EH (cell line): ENCODE measurements at regions not wholly inside any gene's neighbourhood (a gene's known extent, or its start where the extent isn't known, plus 50 kb on each side); places are given as distances from the start of the nearest gene placed in this dataset.
"Not testable (repeated sequence)": the region's sequence is repeated elsewhere in the genome, so short reads cannot be mapped to it uniquely, and the experiment has no call there.

Experiments
- DNase-seq: peaks from one replicate; pipeline ENCODE4 v3.0.0-alpha.2; 2015; ENCODE audit warnings: low read depth

- DNase-seq = no peak
Observed at GRCh38 chr17:36845916-36846315, 91.4 kb upstream of the LHX1 start.

GRCh38 chr17:36846410-36847292, 90.6 kb upstream of the LHX1 start:
- no peak for DNase-seq

GRCh38 chr17:36848008-36848902, 89.0 kb upstream of the LHX1 start:
- no peak for DNase-seq

GRCh38 chr17:36849020-36849419, 88.3 kb upstream of the LHX1 start:
- not testable (repeated sequence) for DNase-seq

GRCh38 chr17:36849871-36850348, 87.4 kb upstream of the LHX1 start:
- peak; percentile 86 for DNase-seq

- peak; percentile 92 for DNase-seq
Observed at GRCh38 chr17:36850790-36851189, 86.5 kb upstream of the LHX1 start.

- DNase-seq = peak; percentile 62
Observed at GRCh38 chr17:36851250-36851649, 86.0 kb upstream of the LHX1 start.

GRCh38 chr17:36852478-36852877, 84.8 kb upstream of the LHX1 start:
- DNase-seq = not testable (repeated sequence)

GRCh38 chr17:36854982-36855381, 82.3 kb upstream of the LHX1 start:
- no peak for DNase-seq

GRCh38 chr17:36855459-36855858, 81.8 kb upstream of the LHX1 start:
- no peak for DNase-seq

GRCh38 chr17:36856222-36856621, 81.1 kb upstream of the LHX1 start:
- no peak for DNase-seq

GRCh38 chr17:36856903-36857381, 80.3 kb upstream of the LHX1 start:
- DNase-seq = peak; percentile 26

- no peak for DNase-seq
Observed at GRCh38 chr17:36857698-36858097, 79.6 kb upstream of the LHX1 start.

GRCh38 chr17:36858119-36859002, 78.9 kb upstream of the LHX1 start:
- DNase-seq = peak; percentile 6

GRCh38 chr17:36859003-36859300, 78.3 kb upstream of the LHX1 start:
- no peak for DNase-seq

- DNase-seq = no peak
Observed at GRCh38 chr17:36859706-36860105, 77.6 kb upstream of the LHX1 start.

- no peak for DNase-seq
Observed at GRCh38 chr17:36861531-36861930, 75.7 kb upstream of the LHX1 start.

GRCh38 chr17:36862116-36862920, 75.0 kb upstream of the LHX1 start:
- DNase-seq = no peak

- DNase-seq = no peak
Observed at GRCh38 chr17:36863131-36863530, 74.1 kb upstream of the LHX1 start.

- DNase-seq = no peak
Observed at GRCh38 chr17:36863676-36864612, 73.3 kb upstream of the LHX1 start.
